T-helper 17 cell (primary cell): ENCODE measurements at regions not wholly inside any gene's neighbourhood (a gene's known extent, or its start where the extent isn't known, plus 50 kb on each side); places are given as distances from the start of the nearest gene placed in this dataset.

Experiments used
- ATAC-seq: fragments of 150-1000 bp; cut with Tn5 transposase; 2 replicates; pipeline ENCODE4 v1.10.0; 2021; ENCODE audit warnings: mild to moderate bottlenecking, moderate library complexity
- DNase-seq, 3 donors: peaks; one replicate each; pipeline versions ENCODE4 v3.0.0 to v3.0.0-alpha.2; 2020 to 2021
- H3K9me3 ChIP-seq: one replicate; pipeline ENCODE4 v1.7.0; 2013; ENCODE audit warnings: low read length, mild to moderate bottlenecking; ENCODE audit not compliant: control insufficient read depth, poor library complexity, severe bottlenecking
- H3K27ac Mint-ChIP-seq: one replicate; pipeline ENCODE4 v1.8.0; 2022; ENCODE audit warnings: mild to moderate bottlenecking, moderate library complexity, mixed read lengths
- H3K27me3 Mint-ChIP-seq: one replicate; pipeline ENCODE4 v1.8.0; 2022; ENCODE audit warnings: mixed read lengths
- H3K36me3 Mint-ChIP-seq: one replicate; pipeline ENCODE4 v1.8.0; 2022; ENCODE audit warnings: low read depth, mixed read lengths
- H3K4me1 Mint-ChIP-seq: one replicate; pipeline ENCODE4 v1.8.0; 2022; ENCODE audit warnings: mild to moderate bottlenecking, mixed read lengths
- H3K4me3 Mint-ChIP-seq: one replicate; pipeline ENCODE4 v1.8.0; 2022; ENCODE audit warnings: mild to moderate bottlenecking, moderate library complexity, mixed read lengths

DNA sequence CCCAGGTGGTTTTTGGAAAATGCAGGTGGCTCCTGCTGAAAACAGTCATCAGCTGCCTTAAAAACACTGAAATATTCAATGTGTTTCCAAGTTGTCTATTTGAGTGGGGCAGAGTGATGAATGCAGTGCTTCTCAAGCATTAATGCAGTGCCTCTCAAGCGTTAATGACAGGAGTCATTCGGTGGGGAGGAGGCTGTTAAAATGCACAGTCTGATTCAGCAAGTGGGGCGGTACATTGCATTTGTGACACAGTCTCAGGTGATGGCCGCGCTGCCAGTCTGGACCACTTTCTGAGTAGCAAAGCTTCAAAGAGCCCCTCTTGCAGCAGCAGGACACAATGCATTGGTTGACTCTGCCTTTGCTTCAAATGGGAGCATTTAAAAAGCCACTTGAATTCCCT lies 231.4 kb upstream of the RGPD4 start:
- peaks cover 2% of the 10 kb centered on the region for H3K4me1 Mint-ChIP-seq
- no peak for ATAC-seq

DNA sequence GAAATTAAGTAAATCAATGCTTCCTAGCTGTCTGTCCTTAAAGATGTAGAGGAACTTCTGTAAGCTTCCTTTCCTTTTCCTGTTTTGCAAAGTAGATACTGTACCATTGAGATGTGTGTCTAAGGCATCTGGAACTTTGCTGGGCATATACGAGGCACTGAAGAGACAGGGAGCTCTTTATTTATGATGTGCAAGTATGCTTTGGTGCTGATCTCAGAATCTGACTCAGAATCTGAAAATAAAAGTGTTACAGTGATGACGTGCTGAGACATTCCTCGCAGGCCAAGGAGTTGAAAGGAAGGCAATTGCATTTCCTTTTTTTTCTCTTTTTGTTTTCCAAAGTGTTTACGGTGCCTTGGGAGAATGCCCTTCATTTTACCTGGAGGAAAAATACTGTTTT lies 230.9 kb upstream of the RGPD4 start:
- Mint-ChIP-seq H3K4me3 (no peak overlapping the region), H3K27ac (no peak overlapping the region), H3K4me1 (peaks cover 2% of the 10 kb centered on the region), H3K36me3 (no peaks in the 10 kb centered on the region), H3K27me3 (no peaks in the 10 kb centered on the region)
- no peaks in the 10 kb centered on the region for H3K9me3 ChIP-seq
- DNase-seq (no peak), ATAC-seq (no peak)

More for the DNA sequence above, 231.4 kb upstream of the RGPD4 start:
- no peak overlapping the region for H3K4me3 Mint-ChIP-seq
- H3K9me3 ChIP-seq = no peaks in the 10 kb centered on the region
- H3K27ac Mint-ChIP-seq = no peak overlapping the region
- H3K27me3 Mint-ChIP-seq = no peaks in the 10 kb centered on the region
- DNase-seq = no peak
- H3K36me3 Mint-ChIP-seq = no peaks in the 10 kb centered on the region

DNA sequence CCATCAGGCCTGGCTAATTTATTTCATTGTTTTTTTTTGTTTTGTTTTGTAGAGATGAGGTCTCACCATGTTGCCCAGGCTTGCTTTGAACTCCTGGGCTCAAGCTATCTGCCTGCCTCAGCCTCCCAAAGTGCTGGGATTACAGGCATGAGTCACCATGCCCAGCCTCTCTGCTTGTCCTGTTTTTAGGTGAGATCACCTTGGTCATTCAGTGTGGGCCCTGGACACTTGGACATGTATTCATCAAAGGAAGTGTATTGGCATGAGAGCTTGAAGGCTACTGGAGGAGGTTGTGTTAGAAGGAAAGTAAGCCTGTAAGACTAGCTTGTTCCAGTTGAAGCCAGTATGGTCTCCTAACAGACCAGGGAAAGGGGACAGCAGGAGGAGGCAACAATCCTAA lies 229.2 kb upstream of the RGPD4 start:
- Mint-ChIP-seq H3K27ac (no peak overlapping the region), H3K4me3 (no peak overlapping the region), H3K27me3 (no peaks in the 10 kb centered on the region), H3K4me1 (peaks cover 2% of the 10 kb centered on the region), H3K36me3 (no peaks in the 10 kb centered on the region)
- ATAC-seq (no peak), DNase-seq (no peak)
- H3K9me3 ChIP-seq = no peaks in the 10 kb centered on the region

DNA sequence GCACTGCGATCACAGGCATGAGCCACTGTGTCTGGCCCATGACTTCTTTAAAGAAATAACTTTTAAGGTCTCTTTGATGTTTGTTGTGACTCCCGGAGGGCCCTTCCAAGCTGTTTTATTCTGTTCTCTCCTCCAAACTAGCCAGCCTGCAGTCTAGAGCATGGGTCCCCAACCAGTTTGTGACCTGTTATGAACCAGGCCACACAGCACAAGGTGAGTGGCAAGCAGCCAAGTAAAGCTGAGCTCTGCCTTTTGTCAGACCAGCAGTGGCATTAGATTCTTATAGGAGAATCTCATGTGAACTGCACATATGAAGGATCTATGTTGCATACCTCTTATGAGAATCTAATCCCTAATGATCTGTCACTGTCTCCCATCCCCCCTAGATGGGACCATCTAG lies 223.9 kb upstream of the RGPD4 start:
- DNase-seq (no peak), ATAC-seq (no peak)
- no peaks in the 10 kb centered on the region for H3K4me1 Mint-ChIP-seq
- H3K27me3 Mint-ChIP-seq = no peaks in the 10 kb centered on the region
- no peaks in the 10 kb centered on the region for H3K9me3 ChIP-seq
- no peak overlapping the region for H3K27ac Mint-ChIP-seq
- no peak overlapping the region for H3K4me3 Mint-ChIP-seq
- no peaks in the 10 kb centered on the region for H3K36me3 Mint-ChIP-seq

DNA sequence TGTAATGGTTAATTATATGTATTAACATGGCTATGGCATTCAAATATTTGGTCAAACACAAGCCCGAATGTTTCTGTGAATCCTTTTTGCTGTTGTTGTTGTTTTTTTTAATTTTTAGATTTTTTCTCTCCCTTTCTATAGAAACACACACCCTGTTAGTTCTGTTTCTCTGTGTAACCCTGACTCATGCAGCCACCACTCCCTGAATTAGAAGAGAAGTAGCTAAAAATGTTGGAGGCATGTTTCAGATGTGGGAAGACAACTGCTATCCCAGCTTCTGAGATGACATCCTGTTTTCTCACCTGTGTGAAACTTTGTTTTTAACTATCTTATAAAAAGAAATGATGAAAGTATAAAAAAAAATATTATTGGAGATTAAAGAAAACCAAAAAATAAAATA lies 219.6 kb upstream of the RGPD4 start:
- H3K9me3 ChIP-seq = no peaks in the 10 kb centered on the region
- no peak for ATAC-seq
- H3K4me1 Mint-ChIP-seq = no peaks in the 10 kb centered on the region
- H3K27ac Mint-ChIP-seq = no peak overlapping the region
- no peaks in the 10 kb centered on the region for H3K36me3 Mint-ChIP-seq
- no peak for DNase-seq
- no peaks in the 10 kb centered on the region for H3K27me3 Mint-ChIP-seq
- H3K4me3 Mint-ChIP-seq = no peak overlapping the region

DNA sequence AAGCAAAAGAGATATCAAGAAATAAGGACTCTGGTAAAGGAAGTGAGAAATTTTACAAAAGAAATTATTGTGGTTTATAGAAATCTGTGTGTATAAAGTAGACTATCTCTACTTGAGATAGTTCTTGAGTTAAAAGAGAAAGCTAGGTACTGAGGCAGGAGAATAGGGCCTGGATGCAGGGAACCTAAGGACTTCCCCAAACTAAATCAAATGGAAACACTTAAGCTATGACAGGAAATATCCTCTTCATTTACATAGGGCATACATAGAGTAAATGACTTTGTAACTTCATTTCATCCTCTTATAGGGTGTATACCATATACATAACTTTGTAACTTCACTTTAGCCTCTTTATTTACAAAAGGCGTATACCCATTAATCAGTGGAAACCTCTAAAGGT lies 219.2 kb upstream of the RGPD4 start:
- H3K9me3 ChIP-seq = no peaks in the 10 kb centered on the region
- H3K4me3 Mint-ChIP-seq = no peak overlapping the region
- ATAC-seq (no peak), DNase-seq (no peak)
- H3K36me3 Mint-ChIP-seq = no peaks in the 10 kb centered on the region
- H3K27ac Mint-ChIP-seq = no peak overlapping the region
- H3K4me1 Mint-ChIP-seq = no peaks in the 10 kb centered on the region
- no peaks in the 10 kb centered on the region for H3K27me3 Mint-ChIP-seq

DNA sequence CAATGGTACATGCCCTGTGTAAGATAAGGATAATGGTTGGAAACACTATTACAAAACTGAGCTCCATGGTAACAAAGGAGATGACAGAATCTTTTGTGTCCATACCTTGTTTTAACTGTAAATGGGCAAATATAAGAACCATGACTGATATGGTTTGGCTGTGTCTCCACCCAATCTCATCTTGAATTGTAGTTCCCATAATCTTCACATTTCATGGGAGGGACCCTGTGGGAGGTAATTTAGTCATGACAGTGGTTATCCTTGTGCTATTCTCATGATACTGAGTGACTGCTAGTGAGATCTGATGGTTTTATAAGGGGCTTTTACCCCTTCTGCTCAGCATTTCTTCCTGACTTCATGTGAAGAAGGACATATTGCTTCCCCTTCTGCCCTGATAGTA lies 211.7 kb upstream of the RGPD4 start:
- no peak overlapping the region for H3K27ac Mint-ChIP-seq
- H3K4me1 Mint-ChIP-seq = no peaks in the 10 kb centered on the region
- no peaks in the 10 kb centered on the region for H3K27me3 Mint-ChIP-seq
- no peak overlapping the region for H3K4me3 Mint-ChIP-seq
- ATAC-seq (no peak), DNase-seq (no peak)
- H3K9me3 ChIP-seq = no peaks in the 10 kb centered on the region
- no peaks in the 10 kb centered on the region for H3K36me3 Mint-ChIP-seq

DNA sequence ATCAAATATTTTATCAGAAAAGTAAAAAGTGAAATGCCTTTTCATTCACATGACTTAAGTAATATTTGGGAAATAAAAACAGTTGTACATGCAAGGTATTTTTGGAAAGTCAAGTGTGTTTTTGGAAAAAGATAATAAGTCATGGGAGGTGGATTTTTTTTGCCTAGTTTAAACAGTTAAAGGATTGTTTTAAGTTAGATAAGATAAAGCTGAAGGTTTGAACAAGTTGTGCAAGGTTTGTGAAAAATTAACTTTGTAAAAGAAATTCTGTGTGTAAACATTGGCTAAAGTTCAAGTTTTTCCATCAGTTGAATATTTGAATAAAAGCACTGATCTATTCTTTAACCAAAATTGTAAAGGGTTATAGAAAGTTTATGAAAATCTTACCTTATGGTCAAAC lies 207.9 kb upstream of the RGPD4 start:
- ATAC-seq = no peak

DNA sequence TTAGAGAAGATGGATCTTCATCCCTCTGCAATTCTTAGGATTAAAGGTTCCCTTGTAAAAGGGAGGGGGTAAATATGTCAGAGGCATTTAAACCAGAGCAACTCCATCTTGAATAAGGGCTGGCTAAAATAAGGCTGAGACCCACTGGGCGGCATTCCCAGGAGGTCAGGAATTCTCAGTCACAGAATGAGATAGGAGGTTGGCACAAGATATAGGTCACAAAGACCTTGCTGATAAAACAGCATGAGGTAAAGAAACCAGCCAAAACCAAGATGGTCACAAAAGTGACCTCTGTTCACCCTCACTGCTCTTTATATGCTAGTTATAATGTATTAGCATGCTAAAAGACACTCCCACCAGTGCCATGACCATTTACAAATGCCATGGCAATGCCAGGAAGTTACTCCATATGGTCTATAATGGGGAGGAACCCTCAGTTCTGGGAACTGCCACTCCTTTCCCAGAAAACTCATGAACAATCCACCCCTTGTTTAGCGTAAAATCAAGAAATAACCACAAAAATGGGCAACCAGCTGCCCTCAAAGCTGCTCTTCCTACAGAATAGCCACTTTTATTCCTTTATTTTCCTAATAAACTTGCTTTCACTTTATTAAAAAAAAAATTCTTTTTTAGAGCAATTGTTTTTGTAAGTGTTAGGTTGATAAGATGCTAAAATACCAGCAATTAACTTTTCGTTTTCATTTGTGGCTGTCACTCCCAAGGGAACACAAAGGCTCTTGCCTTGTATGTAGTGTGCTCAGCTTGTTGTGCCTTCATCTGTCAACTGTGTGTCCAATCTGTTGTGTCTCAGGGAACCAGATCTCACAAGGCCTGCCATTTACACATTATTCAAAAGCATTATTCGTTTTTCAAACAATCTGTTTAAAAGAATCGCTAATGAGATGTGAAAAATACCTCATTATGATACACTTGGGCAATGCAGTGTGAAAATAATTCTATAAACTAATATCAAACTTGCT lies 205.2 kb upstream of the RGPD4 start:
- Mint-ChIP-seq H3K27ac (no peak overlapping the region), H3K4me1 (no peaks in the 10 kb centered on the region), H3K27me3 (no peaks in the 10 kb centered on the region), H3K36me3 (no peaks in the 10 kb centered on the region), H3K4me3 (no peak overlapping the region)
- H3K9me3 ChIP-seq = no peaks in the 10 kb centered on the region
- no peak for DNase-seq
- ATAC-seq = no peak

More for the DNA sequence above, 207.9 kb upstream of the RGPD4 start:
- no peaks in the 10 kb centered on the region for H3K36me3 Mint-ChIP-seq
- no peak for DNase-seq
- H3K9me3 ChIP-seq = no peaks in the 10 kb centered on the region
- H3K4me1 Mint-ChIP-seq = no peaks in the 10 kb centered on the region
- H3K27ac Mint-ChIP-seq = no peak overlapping the region
- no peak overlapping the region for H3K4me3 Mint-ChIP-seq
- no peaks in the 10 kb centered on the region for H3K27me3 Mint-ChIP-seq

DNA sequence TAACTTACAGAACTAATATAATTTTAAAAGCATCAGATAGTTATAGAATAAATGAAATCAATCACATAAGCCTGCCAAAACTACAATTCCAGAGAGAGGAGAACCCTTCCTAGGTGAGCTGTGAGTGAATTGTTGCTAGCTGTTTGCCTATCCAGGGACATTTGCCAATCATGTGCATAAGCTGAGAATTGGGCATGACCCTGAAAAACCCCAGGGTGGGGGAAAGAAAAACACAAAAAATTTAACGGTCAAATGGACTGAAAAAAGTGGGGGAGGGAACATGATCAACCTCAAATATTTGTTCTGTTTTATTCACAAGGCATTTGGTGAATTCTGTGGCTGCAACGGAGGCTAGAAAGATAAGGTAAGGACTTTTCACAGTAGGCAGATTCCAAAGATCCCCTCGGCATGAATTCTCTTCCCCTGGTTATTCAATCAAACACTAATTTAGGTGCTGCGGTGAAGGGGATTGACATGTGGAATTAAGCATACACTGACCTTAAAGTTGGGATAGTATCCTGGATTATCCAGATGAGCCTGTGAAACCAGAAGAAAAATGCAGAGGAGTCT lies 203.9 kb upstream of the RGPD4 start:
- H3K4me1 Mint-ChIP-seq = no peaks in the 10 kb centered on the region
- ATAC-seq (no peak), DNase-seq (no peak)
- H3K27ac Mint-ChIP-seq = no peak overlapping the region
- no peaks in the 10 kb centered on the region for H3K36me3 Mint-ChIP-seq
- no peaks in the 10 kb centered on the region for H3K27me3 Mint-ChIP-seq
- H3K9me3 ChIP-seq = no peaks in the 10 kb centered on the region
- no peak overlapping the region for H3K4me3 Mint-ChIP-seq

DNA sequence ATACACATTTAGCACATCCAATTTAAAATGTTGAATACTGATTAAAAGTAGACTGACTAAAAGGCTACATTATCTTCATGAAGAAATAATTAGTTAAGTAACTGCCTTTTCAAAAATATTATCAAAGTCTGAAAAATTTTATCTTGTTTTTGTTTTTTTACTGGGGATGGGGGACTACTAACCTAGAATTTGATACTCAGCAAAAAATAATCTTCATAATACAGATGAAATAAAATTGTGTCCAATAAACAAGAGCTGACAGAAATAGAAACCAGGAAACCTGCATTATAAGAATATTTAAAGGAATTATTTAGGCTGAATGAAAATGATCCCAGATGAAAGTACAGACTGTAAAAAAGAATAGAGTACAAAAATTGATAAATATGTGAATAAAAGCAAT lies 200.7 kb upstream of the RGPD4 start:
- Mint-ChIP-seq H3K27ac (no peak overlapping the region), H3K36me3 (no peaks in the 10 kb centered on the region), H3K27me3 (no peaks in the 10 kb centered on the region), H3K4me3 (no peak overlapping the region), H3K4me1 (no peaks in the 10 kb centered on the region)
- ATAC-seq (no peak), DNase-seq (no peak)
- H3K9me3 ChIP-seq = peaks cover 6% of the 10 kb centered on the region

DNA sequence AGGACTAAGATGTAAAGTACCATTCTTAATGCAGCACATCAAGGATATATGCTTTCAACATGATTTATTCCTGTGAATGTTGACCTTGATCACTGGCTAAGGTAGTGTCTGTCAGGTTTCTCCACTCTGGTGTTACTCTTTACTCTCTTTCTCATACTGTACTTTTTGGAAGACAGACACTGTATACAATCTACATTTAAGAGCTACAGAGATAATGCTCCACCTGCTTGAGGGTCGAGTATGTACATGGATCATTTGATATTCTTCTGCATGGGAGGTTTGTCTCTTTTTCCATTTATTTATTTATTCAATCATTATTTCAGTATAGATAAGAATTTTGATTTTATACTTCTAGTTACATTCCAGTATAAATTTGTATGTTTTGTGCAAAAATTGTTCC lies 199.5 kb upstream of the RGPD4 start:
- Mint-ChIP-seq H3K4me3 (no peak overlapping the region), H3K27me3 (no peaks in the 10 kb centered on the region), H3K4me1 (no peaks in the 10 kb centered on the region), H3K27ac (no peak overlapping the region), H3K36me3 (no peaks in the 10 kb centered on the region)
- H3K9me3 ChIP-seq = peaks cover 6% of the 10 kb centered on the region
- ATAC-seq (no peak), DNase-seq (no peak)

DNA sequence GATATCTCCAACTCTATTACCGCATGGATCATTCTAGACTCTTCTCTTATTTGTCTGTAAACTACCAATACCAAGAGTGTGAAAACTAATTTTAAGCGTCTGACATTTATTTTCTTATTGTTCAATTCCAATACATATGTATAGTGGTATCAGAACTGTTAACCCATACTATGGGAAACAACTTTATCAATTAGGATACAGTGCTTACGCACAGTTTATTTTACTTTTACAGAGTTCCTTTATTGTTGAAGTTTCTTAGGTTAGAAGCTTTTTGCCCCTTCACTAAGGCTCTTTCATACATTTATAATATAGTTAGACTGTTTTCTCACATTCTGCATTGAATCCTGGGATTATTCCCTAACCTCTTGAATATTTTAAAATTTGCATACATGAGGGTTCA lies 198.8 kb upstream of the RGPD4 start:
- ATAC-seq (no peak), DNase-seq (no peak)
- H3K9me3 ChIP-seq = peaks cover 6% of the 10 kb centered on the region
- H3K4me3 Mint-ChIP-seq = no peak overlapping the region
- H3K4me1 Mint-ChIP-seq = no peaks in the 10 kb centered on the region
- no peak overlapping the region for H3K27ac Mint-ChIP-seq
- H3K36me3 Mint-ChIP-seq = no peaks in the 10 kb centered on the region
- H3K27me3 Mint-ChIP-seq = no peaks in the 10 kb centered on the region
